GM18951 (cell line): ENCODE measurements at regions not wholly inside any gene's neighbourhood (a gene's known extent, or its start where the extent isn't known, plus 50 kb on each side); places are given as distances from the start of the nearest gene placed in this dataset.

Experiments used
- POLR2A ChIP-seq: IDR thresholded peaks from 4 replicates; pipeline ENCODE4 v1.6.1; 2011; ENCODE audit warnings: mild to moderate bottlenecking; ENCODE audit not compliant: insufficient read length, insufficient read depth; ENCODE audit errors: extremely low read depth
- in situ Hi-C: fragments of 300-500 bp; cut with MboI; formaldehyde crosslinking; loops from one replicate; pipeline ENCODE4 v1.12.0; 2022; ENCODE audit warnings: low sequenced_read_pairs, mixed read lengths, inconsistent platforms; ENCODE audit not compliant: unreplicated experiment

GRCh38 chr17:71127416-71127815 lies 958.1 kb downstream of the KCNJ2 start:
- TF ChIP-seq POLR2A, result no peak

GRCh38 chr17:71142333-71142732 lies 973.0 kb downstream of the KCNJ2 start:
- no peak for TF ChIP-seq POLR2A
- in situ Hi-C loops, result no loop called here

More at GRCh38 chr17:71127416-71127815, 958.1 kb downstream of the KCNJ2 start:
- in situ Hi-C loops, result no loop called here

GRCh38 chr17:71145486-71145885 lies 975.3 kb upstream of the SOX9 start:
- no peak for TF ChIP-seq POLR2A
- in situ Hi-C loops, result no loop called here

GRCh38 chr17:71147906-71148305 lies 972.9 kb upstream of the SOX9 start:
- no peak for TF ChIP-seq POLR2A
- in situ Hi-C loops, result no loop called here

- in situ Hi-C loops, result no loop called here
- no peak for TF ChIP-seq POLR2A
These were observed 971.2 kb upstream of the SOX9 start for GRCh38 chr17:71149607-71150006.

- in situ Hi-C loops, result no loop called here
These were observed 963.5 kb upstream of the SOX9 start for GRCh38 chr17:71157297-71157696.

GRCh38 chr17:71158437-71158836 lies 962.4 kb upstream of the SOX9 start:
- TF ChIP-seq POLR2A, result no peak
- in situ Hi-C loops, result no loop called here

More at GRCh38 chr17:71157297-71157696, 963.5 kb upstream of the SOX9 start:
- no peak for TF ChIP-seq POLR2A

- TF ChIP-seq POLR2A, result no peak
- in situ Hi-C loops, result no loop called here
These were observed 957.6 kb upstream of the SOX9 start for GRCh38 chr17:71163121-71163812.

- TF ChIP-seq POLR2A, result no peak
- in situ Hi-C loops, result no loop called here
These were observed 957.1 kb upstream of the SOX9 start for GRCh38 chr17:71163813-71164122.

GRCh38 chr17:71164561-71164960 lies 956.3 kb upstream of the SOX9 start:
- TF ChIP-seq POLR2A, result no peak

GRCh38 chr17:71166311-71166710 lies 954.5 kb upstream of the SOX9 start:
- in situ Hi-C loops, result no loop called here
- no peak for TF ChIP-seq POLR2A

More at GRCh38 chr17:71164561-71164960, 956.3 kb upstream of the SOX9 start:
- in situ Hi-C loops, result no loop called here

GRCh38 chr17:71168053-71168741 lies 952.6 kb upstream of the SOX9 start:
- in situ Hi-C loops, result no loop called here

GRCh38 chr17:71170070-71170469 lies 950.8 kb upstream of the SOX9 start:
- no peak for TF ChIP-seq POLR2A
- in situ Hi-C loops, result no loop called here

More at GRCh38 chr17:71168053-71168741, 952.6 kb upstream of the SOX9 start:
- no peak for TF ChIP-seq POLR2A

GRCh38 chr17:71171270-71171669 lies 949.5 kb upstream of the SOX9 start:
- TF ChIP-seq POLR2A, result no peak
- in situ Hi-C loops, result no loop called here
